Activated naive CD8-positive, alpha-beta T cell treated with anti-CD3 and anti-CD28 coated beads for 36 hours (primary cell): ENCODE measurements at regions not wholly inside any gene's neighbourhood (a gene's known extent, or its start where the extent isn't known, plus 50 kb on each side); places are given as distances from the start of the nearest gene placed in this dataset.

Source experiments
- DNase-seq: peaks from one replicate; pipeline ENCODE4 v3.0.0; 2021
- H3K27ac Mint-ChIP-seq: one replicate; pipeline ENCODE4 v1.8.0; 2022; ENCODE audit warnings: mild to moderate bottlenecking, moderate library complexity, mixed read lengths
- H3K27me3 Mint-ChIP-seq: one replicate; pipeline ENCODE4 v1.8.0; 2022; ENCODE audit warnings: mild to moderate bottlenecking, mixed read lengths
- H3K36me3 Mint-ChIP-seq: one replicate; pipeline ENCODE4 v1.8.0; 2021; ENCODE audit warnings: mild to moderate bottlenecking, mixed read lengths
- H3K4me1 Mint-ChIP-seq: one replicate; pipeline ENCODE4 v1.8.0; 2021; ENCODE audit warnings: mixed read lengths
- H3K4me3 Mint-ChIP-seq: one replicate; pipeline ENCODE4 v1.8.0; 2022; ENCODE audit warnings: mild to moderate bottlenecking, moderate library complexity, mixed read lengths
- H3K9me3 Mint-ChIP-seq: one replicate; pipeline ENCODE4 v1.8.0; 2022; ENCODE audit warnings: mixed read lengths

DNA sequence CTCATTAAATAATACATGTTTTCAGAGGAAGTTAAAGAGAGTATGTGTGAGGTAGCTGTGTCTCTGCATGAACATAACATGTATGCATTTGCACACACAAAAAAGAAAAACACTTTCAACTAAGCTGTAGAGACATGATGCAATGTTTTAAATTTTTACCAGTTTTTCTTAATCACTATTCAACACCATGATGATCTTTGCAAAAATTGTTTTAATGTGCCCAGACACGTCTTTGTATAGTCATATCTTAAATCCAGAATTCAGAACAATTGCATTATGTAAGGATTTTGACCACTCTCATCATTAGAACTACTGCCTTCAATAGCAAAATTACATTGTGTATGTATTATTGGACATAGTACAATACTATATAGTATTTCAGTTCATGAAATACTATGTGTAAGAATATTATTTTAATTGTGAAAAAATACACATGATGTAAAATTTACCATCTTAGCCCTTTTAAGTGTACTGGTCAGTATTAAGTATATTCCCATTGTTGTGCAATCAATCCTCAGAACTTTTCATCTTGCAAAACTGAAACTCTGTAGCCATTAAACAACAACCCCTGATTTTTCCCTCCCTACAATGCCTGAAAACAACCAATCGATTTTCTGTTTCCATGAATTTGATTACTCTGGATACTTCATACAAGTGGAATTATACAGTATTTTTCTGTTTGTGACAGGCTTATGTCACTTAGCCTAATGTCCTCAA is 104.5 kb upstream of the ACVR2A start:
- no peak overlapping the region for H3K4me3 Mint-ChIP-seq
- no peak overlapping the region for H3K27ac Mint-ChIP-seq
- no peaks in the 10 kb centered on the region for H3K4me1 Mint-ChIP-seq
- H3K36me3 Mint-ChIP-seq: peaks cover 2% of the 10 kb centered on the region
- H3K27me3 Mint-ChIP-seq: no peaks in the 10 kb centered on the region
- peaks cover 2% of the 10 kb centered on the region for H3K9me3 Mint-ChIP-seq
- no peak for DNase-seq

DNA sequence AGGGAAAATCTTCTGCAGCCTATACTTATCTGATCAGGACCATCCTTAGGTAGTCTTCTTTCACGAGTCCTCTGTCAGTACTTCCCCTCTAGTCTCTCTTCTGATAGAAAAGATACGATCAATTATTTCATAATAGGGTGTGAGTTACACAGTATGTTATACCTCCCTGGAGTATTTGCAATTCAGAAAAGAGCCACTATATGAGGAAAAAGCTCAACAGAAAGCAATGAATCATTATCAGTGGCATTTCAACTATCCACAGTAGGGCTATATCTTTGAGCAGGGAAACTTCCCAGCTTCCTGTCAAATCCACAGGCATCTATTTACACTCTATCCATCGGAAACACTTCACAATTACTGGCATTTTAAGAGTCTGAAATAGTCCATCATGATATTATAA is 105.3 kb upstream of the ACVR2A start:
- no peaks in the 10 kb centered on the region for H3K4me1 Mint-ChIP-seq
- no peak overlapping the region for H3K27ac Mint-ChIP-seq
- no peaks in the 10 kb centered on the region for H3K27me3 Mint-ChIP-seq
- H3K9me3 Mint-ChIP-seq: peaks cover 6% of the 10 kb centered on the region
- DNase-seq: no peak
- H3K36me3 Mint-ChIP-seq: no peaks in the 10 kb centered on the region
- H3K4me3 Mint-ChIP-seq: no peak overlapping the region

DNA sequence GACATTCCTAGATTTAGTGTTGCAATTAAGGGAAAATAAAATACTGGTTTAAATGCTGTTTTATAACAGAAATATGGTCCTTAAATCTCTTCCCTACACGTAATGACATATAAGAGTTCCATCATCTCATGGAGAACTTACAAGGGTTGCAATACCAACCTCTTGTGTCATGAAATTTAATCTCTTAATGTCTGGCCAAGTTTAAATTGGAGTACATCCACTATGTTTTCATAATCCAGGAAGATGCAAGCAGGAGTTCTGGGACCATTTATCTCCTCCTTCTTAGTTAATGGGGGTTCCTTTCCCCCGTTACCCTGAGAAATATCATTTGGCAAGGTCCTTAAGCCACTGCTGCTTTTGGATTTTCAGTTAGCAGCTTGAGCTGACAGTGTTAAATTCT is 126.0 kb upstream of the ACVR2A start:
- H3K27ac Mint-ChIP-seq: no peak overlapping the region
- H3K36me3 Mint-ChIP-seq: no peaks in the 10 kb centered on the region
- no peak overlapping the region for H3K4me3 Mint-ChIP-seq
- no peaks in the 10 kb centered on the region for H3K9me3 Mint-ChIP-seq
- DNase-seq: no peak
- H3K27me3 Mint-ChIP-seq: no peaks in the 10 kb centered on the region
- no peaks in the 10 kb centered on the region for H3K4me1 Mint-ChIP-seq

DNA sequence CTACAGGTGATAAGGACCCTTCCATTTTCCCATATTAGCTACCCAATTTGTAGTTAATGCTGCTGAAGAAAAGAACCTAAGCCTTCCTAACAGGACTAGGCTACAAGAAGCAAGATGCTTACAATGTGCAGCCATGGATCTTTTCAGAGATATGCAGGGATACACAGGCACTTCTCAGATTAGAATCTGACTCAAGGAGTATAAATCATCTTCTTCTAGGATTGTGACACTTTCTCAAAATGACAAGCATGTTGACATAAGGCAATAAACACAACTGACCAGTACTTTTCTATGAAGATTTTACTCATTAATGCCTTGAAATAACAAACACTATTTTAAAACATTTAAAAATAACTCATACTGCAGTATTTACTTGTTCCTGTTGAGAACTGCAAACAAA is 127.9 kb upstream of the ACVR2A start:
- Mint-ChIP-seq H3K9me3 (peaks cover 10% of the 10 kb centered on the region), H3K27me3 (no peaks in the 10 kb centered on the region), H3K4me3 (no peak overlapping the region), H3K4me1 (no peaks in the 10 kb centered on the region), H3K36me3 (peaks cover 7% of the 10 kb centered on the region), H3K27ac (no peak overlapping the region)
- no peak for DNase-seq

DNA sequence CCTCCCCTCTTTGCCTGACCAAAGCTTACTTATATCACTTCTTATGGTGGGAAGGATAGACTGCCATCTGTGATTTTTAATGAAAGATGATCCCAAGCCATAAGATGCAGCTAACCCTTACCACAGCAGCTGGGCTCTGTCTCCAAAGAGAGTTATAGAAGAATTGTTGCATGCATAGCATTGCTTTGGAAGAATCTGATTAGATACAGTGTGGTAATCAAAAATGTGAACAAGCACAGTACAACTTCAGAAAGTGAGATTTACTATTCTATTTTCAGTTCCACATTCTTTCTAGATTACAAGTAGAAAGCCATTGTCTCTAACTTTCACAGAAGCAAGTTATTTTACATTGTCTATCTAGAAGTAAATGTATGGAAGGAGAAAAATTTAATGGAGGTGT is 129.0 kb upstream of the ACVR2A start:
- DNase-seq: no peak
- Mint-ChIP-seq H3K27ac (no peak overlapping the region), H3K4me1 (no peaks in the 10 kb centered on the region), H3K4me3 (no peak overlapping the region), H3K27me3 (no peaks in the 10 kb centered on the region), H3K9me3 (peaks cover 16% of the 10 kb centered on the region), H3K36me3 (peaks cover 7% of the 10 kb centered on the region)

DNA sequence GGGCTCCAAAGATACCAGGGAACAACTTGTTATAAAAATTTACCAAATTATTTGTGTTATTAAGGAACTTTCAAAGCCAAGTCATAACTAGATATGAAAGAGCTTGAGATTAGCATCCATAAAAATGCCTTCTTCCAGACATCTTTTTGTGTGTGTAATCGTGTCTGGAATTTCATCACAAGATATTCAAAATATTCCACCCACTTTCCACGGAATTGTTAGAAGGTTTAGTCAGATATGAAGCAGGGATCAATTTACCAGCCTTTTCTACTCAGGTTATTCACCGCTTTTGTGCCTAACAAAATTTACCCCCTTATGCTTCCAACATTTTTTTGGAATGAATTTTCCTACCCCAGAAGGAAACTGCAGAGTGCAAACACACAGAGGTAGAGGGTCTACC is 130.2 kb upstream of the ACVR2A start:
- no peak for DNase-seq
- H3K4me1 Mint-ChIP-seq: no peaks in the 10 kb centered on the region
- H3K9me3 Mint-ChIP-seq: peaks cover 16% of the 10 kb centered on the region
- no peak overlapping the region for H3K4me3 Mint-ChIP-seq
- no peaks in the 10 kb centered on the region for H3K27me3 Mint-ChIP-seq
- no peak overlapping the region for H3K27ac Mint-ChIP-seq
- H3K36me3 Mint-ChIP-seq: peaks cover 7% of the 10 kb centered on the region

DNA sequence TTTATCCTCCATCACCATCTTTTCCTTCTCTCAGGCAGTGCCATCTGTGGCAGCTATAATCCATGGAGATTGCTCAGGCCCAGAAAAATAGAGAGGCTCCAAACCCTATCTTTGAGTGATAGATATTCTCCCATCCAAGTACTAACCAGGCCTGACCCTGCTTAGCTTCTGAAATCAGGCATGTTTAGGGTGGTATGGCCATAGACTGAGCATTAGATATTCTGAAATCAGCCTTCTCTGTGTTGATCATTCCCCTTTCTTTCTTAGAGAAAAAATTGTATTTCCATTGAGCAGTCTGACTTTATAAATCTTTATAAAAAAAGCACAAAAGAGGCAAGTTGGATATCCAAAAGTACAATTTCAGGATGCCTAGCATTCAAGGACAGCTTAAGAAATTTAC is 131.5 kb upstream of the ACVR2A start:
- Mint-ChIP-seq H3K27ac (no peak overlapping the region), H3K27me3 (no peaks in the 10 kb centered on the region), H3K36me3 (peaks cover 7% of the 10 kb centered on the region), H3K4me1 (no peaks in the 10 kb centered on the region), H3K4me3 (no peak overlapping the region), H3K9me3 (peaks cover 16% of the 10 kb centered on the region)
- no peak for DNase-seq

DNA sequence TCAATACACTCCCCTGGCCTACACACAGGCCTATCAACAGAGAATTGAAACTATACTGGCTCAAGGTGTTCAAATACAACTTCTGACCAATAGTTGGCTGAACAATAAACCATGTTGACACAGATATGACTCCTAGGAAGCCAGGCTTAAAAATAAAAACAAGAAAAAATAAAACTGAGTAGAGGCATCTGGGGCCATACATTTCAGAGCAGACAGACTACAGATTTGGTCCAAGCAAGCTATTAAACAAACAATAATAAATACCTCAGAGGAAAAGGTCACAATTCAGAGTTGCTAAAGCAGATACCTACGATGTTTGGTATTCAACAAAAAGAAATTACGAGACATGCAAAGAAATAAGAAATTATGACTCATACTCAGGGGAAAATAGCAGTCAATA is 132.8 kb upstream of the ACVR2A start:
- Mint-ChIP-seq H3K27ac (no peak overlapping the region), H3K36me3 (peaks cover 8% of the 10 kb centered on the region), H3K4me1 (no peaks in the 10 kb centered on the region), H3K27me3 (no peaks in the 10 kb centered on the region), H3K9me3 (peaks cover 19% of the 10 kb centered on the region), H3K4me3 (no peak overlapping the region)
- DNase-seq: no peak

DNA sequence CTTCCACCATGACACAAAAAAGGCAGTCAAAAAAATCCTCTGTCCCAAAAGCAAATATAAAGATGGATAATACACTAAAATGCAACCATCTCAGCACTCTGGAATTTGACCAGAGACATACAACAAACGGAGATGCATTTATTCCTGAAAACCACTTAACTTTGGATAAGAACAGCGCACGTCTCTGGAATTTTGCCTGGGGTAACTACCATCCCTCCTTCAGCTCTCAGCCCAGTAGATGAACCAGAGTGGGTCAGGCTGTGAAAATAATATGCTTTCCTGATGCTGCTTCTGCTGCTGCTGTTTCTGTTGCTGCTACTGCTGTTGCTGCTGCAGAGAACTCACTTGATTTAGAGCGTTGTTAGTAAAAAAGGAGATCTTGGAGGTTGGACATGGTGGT is 133.8 kb upstream of the ACVR2A start:
- peaks cover 8% of the 10 kb centered on the region for H3K36me3 Mint-ChIP-seq
- no peak overlapping the region for H3K4me3 Mint-ChIP-seq
- peaks cover 19% of the 10 kb centered on the region for H3K9me3 Mint-ChIP-seq
- DNase-seq: no peak
- no peaks in the 10 kb centered on the region for H3K27me3 Mint-ChIP-seq
- H3K4me1 Mint-ChIP-seq: no peaks in the 10 kb centered on the region
- no peak overlapping the region for H3K27ac Mint-ChIP-seq

DNA sequence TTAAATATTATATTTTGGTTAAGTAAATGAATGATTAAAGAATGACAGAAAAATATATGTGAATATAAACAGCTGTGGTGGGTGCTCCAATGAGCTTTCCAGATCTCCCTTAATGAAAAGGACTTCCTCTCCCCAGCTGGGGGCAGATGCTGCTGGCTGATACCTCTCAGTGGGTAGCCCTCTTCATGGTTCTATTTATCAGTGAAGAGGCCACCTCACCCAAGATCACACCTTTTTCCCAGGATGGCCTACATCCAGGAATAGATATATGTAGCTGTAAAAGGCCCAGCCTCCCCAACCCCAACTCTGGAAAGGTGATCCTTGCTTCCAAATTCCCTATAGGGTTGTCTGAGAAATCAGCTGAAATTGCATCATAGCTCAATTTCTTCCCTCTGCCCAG is 135.2 kb upstream of the ACVR2A start:
- no peak overlapping the region for H3K27ac Mint-ChIP-seq
- H3K36me3 Mint-ChIP-seq: peaks cover 8% of the 10 kb centered on the region
- H3K9me3 Mint-ChIP-seq: peaks cover 19% of the 10 kb centered on the region
- H3K27me3 Mint-ChIP-seq: no peaks in the 10 kb centered on the region
- no peak overlapping the region for H3K4me3 Mint-ChIP-seq
- no peak for DNase-seq
- H3K4me1 Mint-ChIP-seq: no peaks in the 10 kb centered on the region

DNA sequence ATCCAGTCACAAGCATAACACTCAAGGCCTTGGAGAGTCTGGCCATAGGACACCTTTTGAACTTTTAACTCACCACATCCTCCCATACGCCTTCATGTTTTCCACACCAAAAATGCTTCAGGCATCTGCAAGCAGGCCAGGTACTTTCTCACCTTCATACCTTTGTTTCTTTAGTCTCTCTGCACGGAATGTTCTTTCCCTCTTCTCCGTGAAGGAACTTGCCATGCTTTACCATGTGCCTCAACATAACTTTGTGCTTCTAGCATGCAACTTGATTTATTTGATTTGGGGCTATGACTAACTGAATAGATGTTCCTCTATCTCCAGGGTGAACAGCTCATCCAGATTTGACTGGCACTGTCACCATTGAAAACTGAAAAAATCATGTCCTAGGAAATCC is 141.7 kb upstream of the ACVR2A start:
- Mint-ChIP-seq H3K27ac (no peak overlapping the region), H3K36me3 (peaks cover 1% of the 10 kb centered on the region), H3K9me3 (peaks cover 7% of the 10 kb centered on the region), H3K4me1 (no peaks in the 10 kb centered on the region), H3K27me3 (no peaks in the 10 kb centered on the region), H3K4me3 (no peak overlapping the region)
- no peak for DNase-seq

DNA sequence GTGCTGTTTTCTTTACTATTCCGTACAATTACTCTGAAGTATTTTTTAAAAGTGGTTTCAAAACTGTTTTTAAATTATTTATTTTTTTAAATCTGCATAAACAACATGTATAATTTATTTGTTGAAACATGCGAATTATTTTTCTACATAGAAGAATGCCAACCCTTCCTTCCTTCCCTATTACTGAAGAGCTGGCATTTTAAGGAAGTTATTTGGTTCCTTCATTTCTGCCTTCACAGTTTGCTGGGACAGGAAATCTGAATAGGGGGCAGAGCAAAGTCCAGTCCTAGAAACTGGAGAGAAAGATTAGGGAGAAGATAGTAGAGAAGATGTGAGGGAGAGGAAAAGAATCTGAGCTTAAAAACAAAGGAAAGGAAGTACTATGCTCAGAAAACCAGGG is 146.7 kb upstream of the ACVR2A start:
- Mint-ChIP-seq H3K27me3 (no peaks in the 10 kb centered on the region), H3K4me3 (no peak overlapping the region)

DNA sequence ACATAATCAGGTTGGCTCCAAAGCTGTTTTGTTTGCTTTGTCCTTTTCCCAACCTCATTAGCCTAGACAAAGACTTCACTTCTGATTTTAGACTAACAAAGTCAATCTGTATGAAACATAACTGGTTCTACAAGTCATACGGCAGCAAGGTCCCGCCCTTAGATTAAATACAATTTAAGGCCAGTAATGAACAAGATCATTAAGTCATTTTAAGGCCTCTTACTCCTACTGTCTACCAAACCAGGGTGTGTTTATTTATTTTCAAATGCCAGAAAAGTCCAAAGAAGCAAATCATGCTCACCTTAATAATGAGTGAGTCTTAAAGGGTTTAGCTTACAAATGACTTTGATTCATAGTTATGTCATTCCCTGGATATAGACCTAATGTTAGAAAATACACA is 148.4 kb upstream of the ACVR2A start:
- no peak overlapping the region for H3K27ac Mint-ChIP-seq
- DNase-seq: no peak

More for the DNA sequence above, 146.7 kb upstream of the ACVR2A start:
- no peaks in the 10 kb centered on the region for H3K36me3 Mint-ChIP-seq
- peaks cover 3% of the 10 kb centered on the region for H3K9me3 Mint-ChIP-seq
- H3K27ac Mint-ChIP-seq: no peak overlapping the region
- H3K4me1 Mint-ChIP-seq: no peaks in the 10 kb centered on the region
- no peak for DNase-seq

DNA sequence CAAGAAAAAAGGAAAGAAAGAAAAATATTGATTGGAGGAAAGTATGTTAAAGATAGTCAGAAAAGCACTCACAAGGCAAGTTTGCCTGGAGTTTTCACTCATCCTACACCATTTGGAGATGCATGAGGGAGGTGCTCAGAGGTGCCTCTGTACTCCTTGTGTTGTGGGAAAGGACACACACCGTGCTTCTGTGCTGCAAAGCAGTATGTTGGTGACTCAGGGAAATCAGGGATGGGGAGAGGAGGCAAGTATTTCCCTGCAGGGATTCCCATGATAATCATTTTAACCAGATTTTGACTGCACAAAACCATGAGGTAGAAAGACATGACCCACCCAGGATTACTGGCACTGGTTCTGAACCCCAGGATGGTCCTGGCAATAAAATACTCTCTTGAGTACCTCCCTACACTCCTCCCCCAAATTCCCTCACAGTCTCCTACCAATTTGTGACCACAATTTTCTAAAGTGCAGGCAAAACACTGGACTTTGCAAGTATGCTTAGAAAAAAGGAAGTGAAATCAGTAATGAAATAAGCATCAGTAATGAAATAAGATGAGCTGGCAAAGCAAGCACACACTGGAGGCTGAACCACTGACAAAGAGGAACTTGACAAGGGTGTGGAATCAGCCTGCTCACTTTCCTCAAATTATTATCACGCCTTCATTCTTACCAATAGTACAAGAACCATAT is 155.5 kb upstream of the ACVR2A start:
- Mint-ChIP-seq H3K4me3 (no peak overlapping the region), H3K36me3 (no peaks in the 10 kb centered on the region), H3K9me3 (no peaks in the 10 kb centered on the region), H3K4me1 (no peaks in the 10 kb centered on the region), H3K27me3 (no peaks in the 10 kb centered on the region), H3K27ac (no peak overlapping the region)
- no peak for DNase-seq

More for the DNA sequence above, 148.4 kb upstream of the ACVR2A start:
- H3K4me3 Mint-ChIP-seq: no peak overlapping the region
- H3K4me1 Mint-ChIP-seq: no peaks in the 10 kb centered on the region
- H3K9me3 Mint-ChIP-seq: peaks cover under 1% of the 10 kb centered on the region
- no peaks in the 10 kb centered on the region for H3K36me3 Mint-ChIP-seq
- H3K27me3 Mint-ChIP-seq: no peaks in the 10 kb centered on the region

DNA sequence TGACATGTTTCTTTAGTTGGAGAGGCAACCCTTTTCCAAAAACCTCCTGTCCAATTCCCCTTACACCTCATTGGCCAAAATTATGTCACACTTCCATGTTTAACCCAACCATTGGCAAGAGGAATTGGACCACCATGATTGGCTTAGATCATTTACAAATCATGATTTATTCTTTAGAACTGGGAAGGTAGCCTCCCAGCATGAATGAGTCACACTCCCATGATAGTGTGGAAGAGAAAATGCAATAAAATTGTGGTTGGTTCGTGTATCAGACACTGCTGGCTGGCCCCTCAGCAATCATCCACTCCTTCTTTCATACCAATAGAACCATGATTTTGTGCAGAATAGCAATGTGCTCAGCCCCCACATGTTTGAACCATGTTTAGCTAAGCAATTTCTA is 156.6 kb upstream of the ACVR2A start:
- Mint-ChIP-seq H3K27me3 (no peaks in the 10 kb centered on the region), H3K36me3 (no peaks in the 10 kb centered on the region), H3K4me1 (no peaks in the 10 kb centered on the region), H3K27ac (no peak overlapping the region), H3K4me3 (no peak overlapping the region), H3K9me3 (no peaks in the 10 kb centered on the region)
- no peak for DNase-seq

DNA sequence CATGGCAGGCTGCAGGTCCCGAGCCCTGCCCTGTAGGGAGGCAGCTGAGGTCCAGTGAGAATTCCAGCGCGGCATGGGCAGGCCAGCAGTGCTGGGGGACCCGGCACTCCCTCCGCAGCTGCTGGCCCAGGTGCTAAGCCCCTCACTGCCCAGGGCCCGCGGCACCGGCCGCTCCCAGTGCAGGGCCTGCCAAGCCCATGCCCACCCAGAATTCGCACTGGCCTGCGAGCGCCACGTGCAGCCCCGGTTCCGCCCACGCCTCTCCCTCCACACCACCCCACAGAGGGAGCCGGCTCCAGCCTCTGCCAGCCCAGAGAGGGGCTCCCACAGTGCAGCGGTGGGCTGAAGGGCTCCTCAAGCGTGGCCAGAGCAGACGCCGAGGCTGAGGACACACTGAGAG is 158.5 kb upstream of the ACVR2A start:
- H3K4me3 Mint-ChIP-seq: no peak overlapping the region
- H3K27ac Mint-ChIP-seq: no peak overlapping the region
- H3K27me3 Mint-ChIP-seq: no peaks in the 10 kb centered on the region
- H3K4me1 Mint-ChIP-seq: no peaks in the 10 kb centered on the region
- no peaks in the 10 kb centered on the region for H3K36me3 Mint-ChIP-seq
- no peak for DNase-seq
- no peaks in the 10 kb centered on the region for H3K9me3 Mint-ChIP-seq
